Cerebellar nuclear complex (tissue), 1 donor: ENCODE measurements at regions not wholly inside any gene's neighbourhood (a gene's known extent, or its start where the extent isn't known, plus 50 kb on each side); places are given as distances from the start of the nearest gene placed in this dataset.

Experiments used
- DNase-seq, 2 experiments: peaks; one replicate each; lab custom pipeline; 2025; lab: John Stamatoyannopoulos, UW

- DNase-seq, result no peak
Measured at GRCh38 chr5:174159327-174160114, 114.0 kb downstream of the NSG2 start.

- DNase-seq, result no peak
Measured at GRCh38 chr5:174165406-174165805, 119.9 kb downstream of the NSG2 start.

GRCh38 chr5:174166231-174167079, 120.9 kb downstream of the NSG2 start:
- no peak for DNase-seq

- DNase-seq, result no peak
Measured at GRCh38 chr5:174167080-174167910, 121.8 kb downstream of the NSG2 start.

GRCh38 chr5:174172152-174172551, 126.6 kb downstream of the NSG2 start:
- peak in 1 of 2 experiments; percentile 9 for DNase-seq

- no peak for DNase-seq
Measured at GRCh38 chr5:174172566-174172965, 127.1 kb downstream of the NSG2 start.

- no peak for DNase-seq
Measured at GRCh38 chr5:174173766-174174165, 128.3 kb downstream of the NSG2 start.

GRCh38 chr5:174175716-174176268, 130.3 kb downstream of the NSG2 start:
- DNase-seq, result peak in 1 of 2 experiments; percentile 41

- peak in 1 of 2 experiments; percentile 9 for DNase-seq
Measured at GRCh38 chr5:174176511-174176910, 131.0 kb downstream of the NSG2 start.

GRCh38 chr5:174177531-174177930, 132.0 kb downstream of the NSG2 start:
- DNase-seq, result no peak

GRCh38 chr5:174177976-174178605, 132.6 kb downstream of the NSG2 start:
- DNase-seq, result peak in 1 of 2 experiments; percentile 12

- DNase-seq, result no peak
Measured at GRCh38 chr5:174180639-174181038, 135.1 kb downstream of the NSG2 start.

- DNase-seq, result no peak
Measured at GRCh38 chr5:174182111-174182510, 136.6 kb downstream of the NSG2 start.

- no peak for DNase-seq
Measured at GRCh38 chr5:174183701-174184100, 138.2 kb downstream of the NSG2 start.

GRCh38 chr5:174185506-174185905, 140.0 kb downstream of the NSG2 start:
- DNase-seq, result no peak

GRCh38 chr5:174186096-174186695, 140.7 kb downstream of the NSG2 start:
- no peak for DNase-seq

GRCh38 chr5:174187001-174187400, 141.5 kb downstream of the NSG2 start:
- no peak for DNase-seq

GRCh38 chr5:174187481-174187880, 142.0 kb downstream of the NSG2 start:
- no peak for DNase-seq

GRCh38 chr5:174188295-174188694, 142.8 kb downstream of the NSG2 start:
- no peak for DNase-seq

- DNase-seq, result no peak
Measured at GRCh38 chr5:174189654-174190541, 144.4 kb downstream of the NSG2 start.
